Thoracic aorta (tissue), 2 donors: ENCODE measurements at regions not wholly inside any gene's neighbourhood (a gene's known extent, or its start where the extent isn't known, plus 50 kb on each side); places are given as distances from the start of the nearest gene placed in this dataset.

Experiments used
- ATAC-seq: fragments of 150-250 bp; one replicate; pipeline ENCODE4 v1.8.0; 2017; ENCODE audit warnings: low read depth; ENCODE audit not compliant: insufficient number of reproducible peaks, low FRiP score
- DNase-seq: peaks from one replicate; pipeline ENCODE4 v3.0.0-alpha.2; 2020; ENCODE audit warnings: low spot score
- H3K27ac ChIP-seq, 2 donors: fragments of 200-600 bp; sonication (generic); 1 replicate in 1 of 2; 2 replicates in 1 of 2; pipeline ENCODE4 v1.5.1; 2016; ENCODE audit warnings: mild to moderate bottlenecking in 2 of 2, moderate library complexity in 2 of 2
- H3K27me3 ChIP-seq: fragments of 200-600 bp; sonication (generic); replicated peaks from 2 replicates; pipeline ENCODE4 v1.6.0; 2016; ENCODE audit warnings: mild to moderate bottlenecking; ENCODE audit not compliant: insufficient read depth
- H3K36me3 ChIP-seq: fragments of 200-600 bp; sonication (generic); one replicate; pipeline ENCODE4 v1.5.1; 2016
- H3K4me1 ChIP-seq, 2 donors: fragments of 200-600 bp; sonication (generic); 1 replicate in 1 of 2; 2 replicates in 1 of 2; pipeline versions ENCODE4 v1.5.1 to v1.6.0; 2016; ENCODE audit warnings: low read depth in 2 of 2, mild to moderate bottlenecking in 1 of 2; ENCODE audit not compliant: control insufficient read depth in 1 of 2
- H3K4me3 ChIP-seq: fragments of 200-600 bp; sonication (generic); 2 replicates; pipeline ENCODE4 v1.5.1; 2016; ENCODE audit warnings: mild to moderate bottlenecking
- H3K9me3 ChIP-seq: fragments of 200-600 bp; sonication (generic); 2 replicates; pipeline ENCODE4 v1.5.1; 2016
- TF ChIP-seq, protein P1 (sequence below): fragments of 200-600 bp; sonication (generic); IDR thresholded peaks from one replicate; pipeline ENCODE4 v1.5.1; 2019; ENCODE audit warnings: antibody characterized with exemption

DNA sequence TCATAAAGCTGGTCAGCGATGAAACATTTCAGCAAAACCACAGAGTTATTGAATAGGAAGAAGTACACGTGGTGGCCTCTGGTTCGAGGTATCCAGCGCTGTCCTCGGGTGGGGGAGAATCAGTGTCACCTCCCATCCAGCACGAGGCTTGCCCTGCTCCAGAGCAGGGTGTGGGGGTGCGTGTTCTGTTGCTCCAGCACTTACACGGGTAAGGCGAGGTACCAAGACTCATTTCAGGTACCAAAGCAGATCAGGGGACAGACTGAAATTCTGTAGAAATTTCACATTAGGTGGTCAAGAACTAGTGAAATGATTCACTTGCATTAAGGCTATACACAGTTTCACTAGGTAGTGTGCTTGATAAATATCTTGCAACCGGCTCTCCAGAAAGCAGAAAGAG, 164.2 kb upstream of the SOX1 start:
- Histone ChIP-seq H3K4me1 (no peaks in the 10 kb centered on the region), H3K27me3 (no peaks in the 10 kb centered on the region), H3K4me3 (no peak overlapping the region), H3K27ac (no peak overlapping the region), H3K9me3 (no peaks in the 10 kb centered on the region), H3K36me3 (no peaks in the 10 kb centered on the region)
- ATAC-seq (no peak), DNase-seq (no peak)
- TF ChIP-seq, protein P1, sequence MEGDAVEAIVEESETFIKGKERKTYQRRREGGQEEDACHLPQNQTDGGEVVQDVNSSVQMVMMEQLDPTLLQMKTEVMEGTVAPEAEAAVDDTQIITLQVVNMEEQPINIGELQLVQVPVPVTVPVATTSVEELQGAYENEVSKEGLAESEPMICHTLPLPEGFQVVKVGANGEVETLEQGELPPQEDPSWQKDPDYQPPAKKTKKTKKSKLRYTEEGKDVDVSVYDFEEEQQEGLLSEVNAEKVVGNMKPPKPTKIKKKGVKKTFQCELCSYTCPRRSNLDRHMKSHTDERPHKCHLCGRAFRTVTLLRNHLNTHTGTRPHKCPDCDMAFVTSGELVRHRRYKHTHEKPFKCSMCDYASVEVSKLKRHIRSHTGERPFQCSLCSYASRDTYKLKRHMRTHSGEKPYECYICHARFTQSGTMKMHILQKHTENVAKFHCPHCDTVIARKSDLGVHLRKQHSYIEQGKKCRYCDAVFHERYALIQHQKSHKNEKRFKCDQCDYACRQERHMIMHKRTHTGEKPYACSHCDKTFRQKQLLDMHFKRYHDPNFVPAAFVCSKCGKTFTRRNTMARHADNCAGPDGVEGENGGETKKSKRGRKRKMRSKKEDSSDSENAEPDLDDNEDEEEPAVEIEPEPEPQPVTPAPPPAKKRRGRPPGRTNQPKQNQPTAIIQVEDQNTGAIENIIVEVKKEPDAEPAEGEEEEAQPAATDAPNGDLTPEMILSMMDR: no peak

DNA sequence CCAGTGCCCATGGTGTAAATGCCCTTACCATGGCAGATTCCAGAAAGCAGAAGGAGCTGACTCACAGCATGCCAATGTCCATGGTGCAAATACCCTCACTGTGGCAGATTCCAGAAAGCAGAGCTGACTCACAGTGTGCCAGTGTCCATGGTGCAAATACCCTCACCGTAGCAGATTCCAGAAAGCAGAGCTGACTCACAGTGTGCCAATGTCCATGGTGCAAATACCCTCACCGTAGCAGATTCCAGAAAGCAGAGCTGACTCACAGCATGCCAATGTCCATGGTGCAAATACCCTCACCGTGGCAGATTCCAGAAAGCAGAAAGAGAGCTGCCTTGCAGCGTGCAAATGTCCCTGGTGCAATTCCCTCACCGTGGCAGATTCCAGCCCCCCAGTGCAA, 163.8 kb upstream of the SOX1 start:
- ATAC-seq (no peak), DNase-seq (no peak)
- Histone ChIP-seq H3K4me3 (no peak overlapping the region), H3K9me3 (no peaks in the 10 kb centered on the region), H3K27ac (no peak overlapping the region), H3K36me3 (no peaks in the 10 kb centered on the region), H3K27me3 (no peaks in the 10 kb centered on the region), H3K4me1 (no peaks in the 10 kb centered on the region)
- TF ChIP-seq, protein P1: no peak

DNA sequence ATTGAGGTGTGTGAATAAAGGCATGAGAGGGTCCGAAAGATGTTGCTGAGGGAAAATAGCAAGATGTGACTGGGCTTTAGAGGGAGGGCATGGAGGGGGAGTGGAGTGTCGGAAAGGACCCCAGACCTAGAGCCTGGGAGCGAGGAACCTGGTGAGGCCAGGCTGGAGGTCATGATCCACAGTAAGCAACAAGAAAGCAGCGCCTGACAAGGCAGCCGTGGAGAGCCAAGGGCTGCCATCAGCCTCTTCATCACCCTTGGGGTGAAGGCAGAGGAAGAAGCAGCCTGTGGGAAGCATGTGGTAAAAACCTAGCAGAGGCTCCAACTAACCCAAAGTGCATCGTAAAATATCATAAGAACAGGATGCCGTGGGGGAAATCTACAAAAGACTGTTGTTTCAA, 162.8 kb upstream of the SOX1 start:
- H3K4me1 ChIP-seq: no peaks in the 10 kb centered on the region
- no peaks in the 10 kb centered on the region for H3K9me3 ChIP-seq
- no peak overlapping the region for H3K4me3 ChIP-seq
- H3K36me3 ChIP-seq: no peaks in the 10 kb centered on the region
- DNase-seq (no peak), ATAC-seq (no peak)
- H3K27me3 ChIP-seq: no peaks in the 10 kb centered on the region
- TF ChIP-seq, protein P1: no peak
- no peak overlapping the region for H3K27ac ChIP-seq

DNA sequence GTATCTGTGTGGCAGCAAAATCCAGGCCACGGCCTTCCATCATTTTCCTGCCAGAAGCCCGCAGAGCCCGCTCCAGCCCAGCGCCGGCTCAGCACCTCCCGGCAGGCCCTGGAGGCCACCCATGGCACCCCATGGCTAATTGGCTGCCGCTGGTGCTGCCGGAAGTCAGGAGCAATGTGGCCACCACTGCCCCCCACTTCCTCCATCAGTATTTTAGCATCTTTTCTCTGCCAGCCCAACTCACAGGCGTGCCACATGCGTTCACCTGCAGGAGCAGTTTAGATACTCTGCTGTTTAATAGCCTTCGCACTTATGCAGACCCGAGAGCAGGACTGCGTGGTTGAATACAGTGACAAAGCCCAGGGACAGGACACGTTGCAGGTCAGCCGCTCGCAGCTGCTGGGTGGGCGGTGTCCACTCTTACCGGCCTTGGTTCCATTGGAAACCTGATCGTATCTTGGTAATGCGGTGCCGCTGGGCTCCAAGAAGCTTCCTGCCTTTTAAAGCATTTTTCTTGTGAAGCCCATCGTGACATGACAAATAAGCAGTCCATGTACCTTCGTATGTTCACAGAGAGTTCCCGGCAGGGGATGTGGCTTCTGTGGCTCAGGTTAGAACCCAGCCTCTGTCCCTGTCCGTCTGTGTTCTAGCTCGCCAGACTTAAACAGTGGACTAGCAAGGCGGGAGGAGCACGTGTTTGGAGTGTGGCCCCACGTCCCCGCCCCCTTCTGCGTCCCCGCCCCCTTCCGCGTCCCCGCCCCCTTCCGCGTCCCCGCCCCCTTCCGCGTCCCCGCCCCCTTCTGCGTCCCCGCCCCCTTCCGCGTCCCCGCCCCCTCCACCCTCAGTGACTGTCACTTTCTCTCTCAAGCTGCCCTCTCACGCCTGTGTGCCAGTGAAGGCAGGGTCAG, 162.0 kb upstream of the SOX1 start:
- ATAC-seq: no peak
- Histone ChIP-seq H3K36me3 (no peaks in the 10 kb centered on the region), H3K9me3 (no peaks in the 10 kb centered on the region), H3K4me1 (no peaks in the 10 kb centered on the region), H3K27me3 (no peaks in the 10 kb centered on the region), H3K27ac (no peak overlapping the region), H3K4me3 (no peak overlapping the region)
- TF ChIP-seq, protein P1: no peak
- DNase-seq: no peak

DNA sequence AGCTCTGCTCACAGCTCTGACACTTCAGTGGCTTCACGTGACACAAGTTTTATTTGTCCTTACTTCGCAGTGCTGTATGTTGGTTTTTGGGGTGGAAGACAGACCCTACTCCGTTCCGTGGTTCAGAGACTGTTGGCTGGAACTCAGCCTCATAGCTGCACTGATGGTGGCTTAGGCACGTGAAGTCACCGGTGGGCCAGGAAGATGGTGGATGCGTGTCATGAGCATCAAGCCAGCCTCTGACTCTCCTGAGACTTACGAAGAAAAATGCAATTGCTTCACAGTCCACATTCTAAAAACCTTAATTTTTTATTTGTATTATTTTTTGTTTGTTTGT, 161.4 kb upstream of the SOX1 start:
- no peak for ATAC-seq
- no peaks in the 10 kb centered on the region for H3K36me3 ChIP-seq
- H3K27ac ChIP-seq: no peak overlapping the region
- TF ChIP-seq, protein P1: no peak
- H3K4me3 ChIP-seq: no peak overlapping the region
- DNase-seq: no peak
- H3K27me3 ChIP-seq: no peaks in the 10 kb centered on the region
- no peaks in the 10 kb centered on the region for H3K4me1 ChIP-seq
- H3K9me3 ChIP-seq: no peaks in the 10 kb centered on the region
